NT2/D1 (cell line): ENCODE measurements at regions not wholly inside any gene's neighbourhood (a gene's known extent, or its start where the extent isn't known, plus 50 kb on each side); places are given as distances from the start of the nearest gene placed in this dataset.
A peak's percentile ranks its signal among the peaks of the same experiment; 100 is the strongest.

Source experiments
- DNase-seq: peaks from one replicate; pipeline ENCODE4 v3.0.0-alpha.2; 2011; ENCODE audit warnings: low read depth, low spot score
- H3K27me3 ChIP-seq: 2 replicates; pipeline ENCODE4 v1.6.0; 2011; ENCODE audit warnings: mild to moderate bottlenecking; ENCODE audit not compliant: insufficient read length, insufficient read depth
- H3K36me3 ChIP-seq: 2 replicates; pipeline ENCODE4 v1.6.1; 2011; ENCODE audit warnings: mild to moderate bottlenecking, low read length, mixed read lengths; ENCODE audit not compliant: insufficient read depth, insufficient read length
- H3K4me1 ChIP-seq: 2 replicates; pipeline ENCODE4 v1.5.1; 2011; ENCODE audit not compliant: insufficient read depth, insufficient read length
- H3K4me3 ChIP-seq: 2 replicates; pipeline ENCODE4 v1.5.1; 2011; ENCODE audit warnings: low read depth; ENCODE audit not compliant: insufficient read length
- H3K9ac ChIP-seq: 2 replicates; pipeline ENCODE4 v1.6.0; 2011; ENCODE audit warnings: low read depth; ENCODE audit not compliant: insufficient read length
- H3K9me3 ChIP-seq: 2 replicates; pipeline ENCODE4 v1.5.1; 2011; ENCODE audit warnings: mild to moderate bottlenecking, low read length; ENCODE audit not compliant: insufficient read depth
- SUZ12 ChIP-seq: IDR thresholded peaks from 2 replicates; pipeline ENCODE4 v1.6.1; 2011; ENCODE audit not compliant: insufficient read length, insufficient read depth; ENCODE audit errors: extremely low read depth
- YY1 ChIP-seq: IDR thresholded peaks from 2 replicates; pipeline ENCODE4 v1.6.1; 2011; ENCODE audit not compliant: insufficient read length, insufficient read depth
- ZNF274 ChIP-seq: IDR thresholded peaks from 2 replicates; pipeline ENCODE4 v1.6.1; 2011; ENCODE audit warnings: mild to moderate bottlenecking, low read depth, low read length

DNA sequence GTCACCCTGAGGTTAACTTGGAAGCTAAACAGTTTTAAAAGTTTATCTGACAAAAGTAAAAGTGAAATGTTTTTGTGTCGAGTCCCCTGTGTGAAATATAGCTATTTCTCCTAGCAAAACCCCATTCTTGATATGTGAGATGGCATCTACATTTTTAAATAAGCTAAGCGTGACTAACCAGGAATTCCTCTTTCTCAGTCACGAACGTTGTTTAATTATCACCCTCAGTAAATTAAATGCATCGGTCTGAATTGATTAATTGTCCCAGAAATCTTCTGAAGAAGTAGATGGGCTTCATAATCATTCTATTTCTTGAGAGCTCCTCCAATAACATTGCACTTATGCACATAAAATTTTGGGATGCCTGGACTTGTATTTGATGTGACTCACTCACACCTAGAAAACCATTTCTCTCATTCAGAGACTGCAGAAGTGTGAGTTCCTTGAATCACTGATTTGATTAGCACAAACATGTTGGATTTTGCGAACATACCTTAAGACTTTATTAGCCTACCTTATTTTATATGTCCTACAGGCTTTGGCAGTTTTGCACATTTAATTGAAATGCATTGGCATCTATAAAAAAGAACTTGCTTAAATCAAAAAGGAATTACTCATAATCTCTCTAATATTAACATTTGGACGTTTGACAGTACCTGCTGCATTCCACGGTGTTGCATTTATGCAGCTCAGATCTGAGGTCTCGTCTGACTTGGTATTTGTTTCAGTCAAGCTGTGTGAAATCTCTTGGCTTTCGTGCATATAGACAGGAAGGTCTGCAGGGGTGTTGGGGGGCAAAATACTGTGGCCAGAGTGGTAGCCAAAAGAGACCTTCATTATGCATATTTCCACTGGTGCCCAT lies 475.2 kb downstream of the EPHA4 start:
- Histone ChIP-seq H3K9ac (no peak overlapping the region), H3K36me3 (no peaks in the 10 kb centered on the region), H3K4me1 (no peaks in the 10 kb centered on the region), H3K4me3 (no peak overlapping the region), H3K27me3 (no peaks in the 10 kb centered on the region), H3K9me3 (no peaks in the 10 kb centered on the region; the same call in 1 of the 2 replicates)
- TF ChIP-seq SUZ12 (no peak), ZNF274 (no peak), YY1 (no peak)
- no peak for DNase-seq

DNA sequence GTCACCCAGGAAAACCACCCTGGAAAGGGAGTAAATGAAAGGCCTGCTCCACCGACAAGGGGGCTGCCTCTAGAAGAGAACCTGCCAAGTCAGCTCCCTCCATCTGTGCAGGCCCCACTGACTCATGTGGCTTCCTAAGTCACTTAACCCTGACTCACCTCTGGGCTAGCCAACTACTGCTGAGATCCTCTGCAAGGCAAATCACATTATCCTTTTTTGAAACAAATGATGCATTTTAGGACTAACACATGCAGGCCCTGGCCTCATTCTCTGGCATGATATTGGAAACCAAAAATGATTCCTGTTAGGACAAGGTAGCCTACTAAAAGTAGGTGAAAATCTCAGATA lies 474.6 kb downstream of the EPHA4 start:
- Histone ChIP-seq H3K27me3 (no peaks in the 10 kb centered on the region), H3K36me3 (no peaks in the 10 kb centered on the region), H3K4me3 (no peak overlapping the region), H3K4me1 (no peaks in the 10 kb centered on the region), H3K9ac (no peak overlapping the region), H3K9me3 (no peaks in the 10 kb centered on the region; the same call in 1 of the 2 replicates)
- DNase-seq: no peak
- TF ChIP-seq YY1 (no peak), ZNF274 (no peak), SUZ12 (no peak)

DNA sequence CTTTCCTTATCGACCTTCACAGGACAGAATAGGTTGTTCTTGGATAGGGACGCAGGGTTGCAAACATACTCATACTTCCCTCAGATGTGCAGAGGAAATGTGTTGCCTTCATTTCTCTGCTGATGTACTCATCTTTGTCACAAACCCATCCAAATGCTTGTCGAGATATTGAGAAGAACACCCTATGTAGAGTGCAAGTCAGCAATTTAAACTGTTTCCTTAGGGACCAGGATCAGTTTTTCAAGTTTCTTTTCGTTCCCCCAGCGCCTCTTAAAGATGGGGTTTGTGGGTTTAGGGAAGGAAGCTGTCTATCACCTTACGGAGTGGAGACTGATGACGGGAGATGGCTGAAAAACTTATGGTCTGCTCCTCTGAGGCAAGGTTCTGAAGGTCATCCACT lies 474.2 kb downstream of the EPHA4 start:
- TF ChIP-seq SUZ12 (no peak), ZNF274 (no peak), YY1 (no peak)
- H3K9me3 ChIP-seq: no peaks in the 10 kb centered on the region; the same call in 1 of the 2 replicates
- DNase-seq: no peak
- H3K9ac ChIP-seq: no peak overlapping the region
- H3K27me3 ChIP-seq: no peaks in the 10 kb centered on the region
- H3K4me1 ChIP-seq: no peaks in the 10 kb centered on the region
- no peaks in the 10 kb centered on the region for H3K36me3 ChIP-seq
- H3K4me3 ChIP-seq: no peak overlapping the region

DNA sequence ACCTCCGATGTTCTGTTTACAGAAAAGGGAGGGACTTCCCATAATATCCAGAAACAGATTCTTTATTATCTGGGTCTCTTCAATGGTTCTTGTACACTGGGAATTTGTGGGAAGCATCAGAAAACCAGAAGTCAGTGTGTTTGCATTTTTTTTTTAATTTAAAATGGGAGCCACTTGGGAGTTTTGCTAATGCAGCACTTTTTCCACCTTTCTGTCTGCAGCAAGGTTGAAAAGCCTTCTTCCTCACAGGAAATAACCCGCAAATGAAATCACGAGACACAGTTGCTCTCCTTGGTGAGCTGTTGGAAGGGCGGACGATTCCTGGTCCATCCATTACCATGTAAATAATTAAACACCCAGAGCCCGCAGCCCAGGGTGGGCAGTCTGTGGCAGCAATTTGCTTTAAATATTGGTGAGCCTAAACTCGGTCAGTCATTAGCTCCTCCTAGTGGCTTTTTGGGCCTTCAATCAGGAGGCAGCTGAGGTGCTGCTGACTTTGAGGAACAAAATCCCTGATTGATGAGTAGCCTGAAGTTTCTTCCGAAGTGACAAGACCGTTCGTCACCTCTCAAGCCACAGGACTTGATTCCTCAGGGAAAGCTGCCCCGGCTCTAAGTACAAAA lies 471.5 kb downstream of the EPHA4 start:
- H3K27me3 ChIP-seq: no peaks in the 10 kb centered on the region
- H3K36me3 ChIP-seq: no peaks in the 10 kb centered on the region
- H3K9me3 ChIP-seq: no peaks in the 10 kb centered on the region; the same call in 1 of the 2 replicates
- no peak overlapping the region for H3K4me3 ChIP-seq
- peak; percentile 35 for DNase-seq
- H3K9ac ChIP-seq: no peak overlapping the region
- TF ChIP-seq SUZ12: no peak
- peaks cover 5% of the 10 kb centered on the region for H3K4me1 ChIP-seq

DNA sequence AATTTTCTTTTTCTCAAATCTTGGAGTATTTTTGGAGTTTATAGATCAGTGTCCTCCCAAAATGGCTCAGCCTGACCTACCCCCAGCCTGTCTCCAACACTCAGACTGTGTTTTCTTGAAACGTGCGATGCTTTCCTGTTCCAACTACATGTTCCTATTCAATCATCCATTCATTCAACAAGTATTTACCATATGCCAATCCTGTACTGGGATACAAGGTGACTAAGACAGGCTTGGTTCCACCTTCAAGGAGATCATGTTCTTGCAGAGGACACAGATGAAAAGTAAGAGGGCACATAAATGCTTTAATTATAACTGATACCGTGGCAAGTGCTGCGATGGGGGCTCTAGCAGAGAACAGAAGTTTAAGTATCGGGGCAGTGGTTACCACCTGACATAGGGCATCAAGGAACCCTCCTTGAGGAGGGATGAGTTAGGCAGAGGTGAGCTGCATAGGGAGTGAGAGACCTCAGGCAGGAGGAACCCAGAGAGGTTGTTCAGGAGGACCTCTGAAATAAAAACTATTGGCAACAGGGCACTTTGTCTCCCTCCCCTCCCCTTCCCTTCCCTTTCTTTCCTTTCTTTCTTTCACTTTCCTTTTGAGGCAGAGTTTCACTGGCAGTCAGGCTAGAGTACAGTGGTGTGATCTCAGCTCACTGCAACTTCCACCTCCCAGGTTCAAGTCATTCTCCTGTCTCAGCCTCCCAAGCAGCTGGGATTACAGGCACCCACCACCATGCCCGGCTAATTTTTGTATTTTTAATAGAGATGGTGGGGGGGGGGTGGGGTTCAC lies 469.0 kb downstream of the EPHA4 start:
- DNase-seq: no peak

DNA sequence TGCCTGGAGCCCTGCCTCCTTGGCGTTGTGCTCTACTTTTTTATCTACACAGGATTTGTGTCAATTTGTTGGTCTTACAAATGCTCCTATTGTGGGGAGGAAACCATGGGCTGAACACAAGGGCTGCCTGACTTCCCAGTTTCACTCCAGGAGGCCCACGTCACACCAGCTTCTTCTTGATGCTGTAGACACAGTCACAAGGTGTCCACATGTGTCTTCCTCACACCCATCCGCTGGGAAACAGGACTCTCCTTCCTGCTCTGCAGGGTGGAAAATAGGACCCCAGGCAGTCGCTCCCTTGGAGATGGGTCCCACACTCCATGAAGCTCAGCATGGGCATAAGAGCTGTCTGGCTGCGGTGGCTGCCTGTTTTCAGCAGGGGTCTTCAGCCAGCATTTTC lies 468.2 kb downstream of the EPHA4 start:
- Histone ChIP-seq H3K4me3 (no peak overlapping the region), H3K9me3 (no peaks in the 10 kb centered on the region; the same call in 1 of the 2 replicates), H3K4me1 (peaks cover 5% of the 10 kb centered on the region), H3K27me3 (no peaks in the 10 kb centered on the region), H3K36me3 (no peaks in the 10 kb centered on the region), H3K9ac (no peak overlapping the region)
- TF ChIP-seq YY1 (no peak), SUZ12 (no peak), ZNF274 (no peak)
- no peak for DNase-seq

More for the DNA sequence above, 469.0 kb downstream of the EPHA4 start:
- TF ChIP-seq SUZ12: no peak
- TF ChIP-seq ZNF274: no peak
- no peak for TF ChIP-seq YY1
- no peak overlapping the region for H3K4me3 ChIP-seq
- peaks cover 5% of the 10 kb centered on the region for H3K4me1 ChIP-seq
- H3K36me3 ChIP-seq: no peaks in the 10 kb centered on the region
- no peaks in the 10 kb centered on the region for H3K27me3 ChIP-seq
- no peak overlapping the region for H3K9ac ChIP-seq
- H3K9me3 ChIP-seq: no peaks in the 10 kb centered on the region; the same call in 1 of the 2 replicates

DNA sequence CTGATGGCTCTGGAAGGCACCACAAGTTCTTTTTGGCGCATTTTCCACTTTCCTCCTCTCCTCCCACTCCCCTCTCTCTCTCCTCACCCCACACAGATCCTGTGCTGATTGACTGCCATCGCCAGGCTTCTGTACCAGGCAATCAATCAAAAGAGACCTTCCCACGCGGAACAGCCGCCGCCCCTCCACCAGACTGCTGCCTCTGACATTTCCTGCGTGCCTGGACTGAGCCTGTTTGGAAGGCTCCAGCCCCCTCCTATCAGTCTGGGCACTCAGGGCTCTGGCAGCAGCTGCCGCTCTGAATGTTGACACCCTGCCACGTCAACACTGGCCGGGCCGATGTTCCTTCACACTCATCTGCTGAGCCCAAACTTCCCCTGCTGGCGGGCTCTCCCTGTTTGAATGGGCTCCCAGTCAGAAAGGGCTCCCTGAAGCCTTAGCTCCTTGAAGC lies 467.7 kb downstream of the EPHA4 start:
- Histone ChIP-seq H3K4me1 (peaks cover 5% of the 10 kb centered on the region), H3K27me3 (no peaks in the 10 kb centered on the region), H3K4me3 (no peak overlapping the region), H3K9me3 (no peaks in the 10 kb centered on the region; the same call in 1 of the 2 replicates), H3K9ac (no peak overlapping the region), H3K36me3 (no peaks in the 10 kb centered on the region)
- TF ChIP-seq SUZ12: no peak
- no peak for TF ChIP-seq ZNF274
- no peak for TF ChIP-seq YY1
- DNase-seq: no peak
